HUDEP-2 (cell line): ENCODE measurements at regions not wholly inside any gene's neighbourhood (a gene's known extent, or its start where the extent isn't known, plus 50 kb on each side); places are given as distances from the start of the nearest gene placed in this dataset.

Experiments used
- DNase-seq, 76 experiments: peaks; one replicate each; lab custom pipeline; 2025; ENCODE audit not compliant: unreplicated experiment in 76 of 76; lab: John Stamatoyannopoulos, UW

DNA sequence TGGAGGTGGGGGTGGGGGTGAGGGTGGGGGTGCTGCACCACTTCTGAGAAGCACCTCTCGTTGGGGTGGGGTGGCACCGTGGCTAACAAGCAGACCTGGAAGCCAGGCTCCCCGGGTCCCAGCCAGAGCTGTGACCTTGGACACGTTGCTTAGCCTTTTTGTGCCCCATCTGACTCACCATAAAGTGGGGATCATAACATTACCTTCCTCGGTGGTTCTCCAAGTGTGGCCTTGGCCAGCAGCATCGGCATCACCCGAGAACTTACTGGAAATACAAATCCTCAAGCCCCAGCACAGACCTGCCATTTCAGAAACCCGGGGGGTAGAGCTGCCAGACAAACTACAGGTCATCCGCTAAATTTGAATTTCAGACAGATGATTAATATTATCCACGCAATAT is 58.7 kb upstream of the SLC66A3 start:
- no peak for DNase-seq

- DNase-seq = no peak
These were observed 58.1 kb upstream of the SLC66A3 start for GRCh38 chr2:11097038-11097720.

DNA sequence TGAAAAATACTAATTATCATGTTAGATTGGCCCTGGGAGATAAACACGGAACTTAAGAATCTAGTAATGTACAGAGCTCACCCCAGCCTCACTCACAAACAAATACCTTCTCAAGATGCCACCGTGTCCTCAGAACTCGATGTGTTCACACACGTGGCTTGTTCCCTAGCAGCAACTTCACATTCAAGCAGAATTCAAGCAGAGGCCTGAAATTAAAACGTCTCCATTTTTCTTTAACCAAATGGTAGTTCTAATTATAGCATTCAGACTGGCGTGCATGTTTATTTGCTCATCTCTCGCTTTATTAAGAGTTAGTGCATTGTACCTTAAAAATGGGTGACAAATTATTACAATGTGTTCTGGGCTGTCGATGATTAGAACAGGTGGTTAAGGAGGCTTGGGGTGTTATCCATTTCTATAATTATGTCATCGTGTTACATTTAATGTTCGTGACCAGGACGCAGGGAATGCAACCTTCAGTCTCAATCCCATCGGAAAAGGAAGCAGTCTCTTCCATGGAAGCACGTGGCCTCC is 57.3 kb upstream of the SLC66A3 start:
- no peak for DNase-seq

GRCh38 chr2:11099122-11100065 is 55.9 kb upstream of the SLC66A3 start:
- no peak for DNase-seq

GRCh38 chr2:11100130-11100529 is 55.1 kb upstream of the SLC66A3 start:
- DNase-seq = no peak

DNA sequence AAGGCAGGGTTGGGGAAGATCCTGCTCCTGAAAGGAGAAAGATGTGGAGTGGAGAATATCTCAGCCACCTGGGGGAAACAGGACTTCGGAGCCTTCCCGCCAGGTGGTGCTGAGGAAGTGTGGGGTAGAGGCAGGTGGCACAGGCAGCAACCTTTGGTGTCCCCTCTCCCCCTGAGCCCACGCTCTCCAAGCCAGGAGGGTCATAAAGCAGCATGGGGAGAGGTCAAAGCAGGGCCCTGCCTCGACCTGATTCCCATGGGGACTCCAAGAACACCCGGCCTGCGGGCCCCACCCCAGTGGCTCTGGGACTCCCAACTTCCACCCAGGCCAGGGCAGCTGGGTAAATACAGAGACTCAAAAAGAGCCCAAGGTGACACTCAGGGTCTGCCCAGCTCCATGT is 54.3 kb upstream of the SLC66A3 start:
- no peak for DNase-seq

DNA sequence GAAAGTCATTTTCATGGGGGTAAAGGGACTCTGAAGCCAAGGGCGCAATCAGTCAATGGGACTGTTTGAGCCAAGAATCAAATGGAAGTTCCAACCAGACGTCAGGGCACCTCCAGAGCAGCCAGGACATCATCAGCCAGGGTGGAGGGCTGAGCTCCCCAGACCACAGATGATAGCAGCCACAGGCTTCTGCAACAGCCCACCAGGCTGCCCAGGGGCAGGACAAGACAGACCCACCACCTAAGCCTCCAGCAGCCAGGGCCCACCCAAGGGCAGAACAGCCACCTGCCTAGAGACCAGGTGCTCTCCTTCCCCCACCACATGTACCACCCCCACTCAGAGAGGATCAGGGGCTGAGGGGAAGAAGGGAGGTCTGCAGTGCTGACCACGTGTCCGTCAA is 53.8 kb upstream of the SLC66A3 start:
- no peak for DNase-seq

GRCh38 chr2:11102466-11102865 is 52.8 kb upstream of the SLC66A3 start:
- DNase-seq = no peak

- no peak for DNase-seq
These were observed 52.1 kb upstream of the SLC66A3 start for GRCh38 chr2:11102956-11103860.

DNA sequence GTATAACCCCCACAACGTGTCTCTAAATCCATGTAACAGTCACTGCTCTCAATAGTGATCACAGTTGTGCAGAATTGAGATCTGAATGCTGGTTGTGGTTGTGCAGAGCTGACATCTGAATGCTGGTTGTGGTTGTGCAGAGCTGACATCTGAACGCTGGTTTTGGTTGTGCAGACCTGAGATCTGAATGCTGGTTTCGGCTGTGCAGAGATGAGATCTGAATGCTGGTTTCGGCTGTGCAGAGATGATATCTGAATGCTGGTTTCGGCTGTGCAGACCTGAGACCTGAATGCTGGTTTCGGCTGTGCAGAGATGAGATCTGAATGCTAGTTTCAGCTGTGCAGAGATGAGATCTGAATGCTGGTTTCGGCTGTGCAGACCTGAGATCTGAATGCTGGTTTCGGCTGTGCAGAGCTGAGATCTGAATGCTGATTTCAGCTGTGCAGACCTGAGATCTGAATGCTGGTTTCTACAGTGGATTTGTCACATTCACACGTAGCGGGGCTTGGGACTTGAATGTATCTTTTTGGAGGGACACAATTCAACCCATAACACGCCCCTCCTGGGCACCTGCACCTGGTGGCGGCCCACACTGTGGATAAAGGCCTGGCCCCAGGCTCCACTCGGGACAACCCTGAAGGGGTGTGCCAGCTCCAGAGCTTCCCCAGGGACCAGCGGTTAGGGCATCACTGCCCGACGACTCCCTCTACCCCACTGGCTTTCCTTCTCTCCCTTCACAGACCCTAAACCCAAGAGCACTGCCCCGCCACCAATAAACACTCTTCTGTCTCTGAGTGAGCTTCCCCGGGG is 51.1 kb upstream of the SLC66A3 start:
- DNase-seq = no peak

- DNase-seq = no peak
These were observed 50.2 kb upstream of the SLC66A3 start for GRCh38 chr2:11104794-11105660.
